ENCODE measurements at regions not wholly inside any gene's neighbourhood (a gene's known extent, or its start where the extent isn't known, plus 50 kb on each side); places are given as distances from the start of the nearest gene placed in this dataset.

- ChIA-PET POLR2A (no interaction called here), CTCF (ENCODE audit: low intra/inter-chr PET ratio) (no interaction called here)
- H3K4me2 ChIP-seq (ENCODE audit: insufficient read depth, low read length), result no peak overlapping the region
- ATAC-seq (no peak), FAIRE-seq (no peak), DNase-seq (ENCODE audit: extremely low read depth in 1 of 4, low spot score in 3 of 4) (no peak)
- no peak overlapping the region for H3K9ac ChIP-seq (ENCODE audit: insufficient read depth in 1 of 2, low read depth in 2 of 2, low read length in 2 of 2)
- no peaks in the 10 kb centered on the region for H3K9me3 ChIP-seq (replicated peaks; ENCODE audit: control insufficient read depth, insufficient read depth, low read depth, low read length)
- no peaks in the 10 kb centered on the region for H3K79me2 ChIP-seq (ENCODE audit: control insufficient read depth, insufficient read depth, low read length)
- no peak overlapping the region for H3K4me3 ChIP-seq
- TF ChIP-seq, protein P1, sequence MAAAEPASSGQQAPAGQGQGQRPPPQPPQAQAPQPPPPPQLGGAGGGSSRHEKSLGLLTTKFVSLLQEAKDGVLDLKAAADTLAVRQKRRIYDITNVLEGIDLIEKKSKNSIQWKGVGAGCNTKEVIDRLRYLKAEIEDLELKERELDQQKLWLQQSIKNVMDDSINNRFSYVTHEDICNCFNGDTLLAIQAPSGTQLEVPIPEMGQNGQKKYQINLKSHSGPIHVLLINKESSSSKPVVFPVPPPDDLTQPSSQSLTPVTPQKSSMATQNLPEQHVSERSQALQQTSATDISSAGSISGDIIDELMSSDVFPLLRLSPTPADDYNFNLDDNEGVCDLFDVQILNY (CRISPR knock-in tag; IDR thresholded peaks at IDR 0.05), result no peak
- TF ChIP-seq CBX8 (IDR thresholded peaks at IDR 0.05; ENCODE audit: borderline replicate concordance, extremely low read depth, low read depth, low read length, poor library complexity, severe bottlenecking) (peak; percentile 66), RBM39 (optimal IDR thresholded peaks at IDR 0.05; ENCODE audit: low read depth, low read length) (no peak)
- H3K36me3 ChIP-seq (ENCODE audit: control insufficient read depth, insufficient read depth, low read length), result no peaks in the 10 kb centered on the region
- in situ Hi-C loops (cut with MboI), result no loop called here
- intact Hi-C loops (cut with micrococcal nuclease), result no loop called here
- H2AFZ ChIP-seq (ENCODE audit: low read depth, low read length), result no peak overlapping the region
- BruUV-seq (replicated peaks), result no TSS peak
- 0% methylated on average over 4 of the region's 4 CpGs for WGBS (ENCODE audit: insufficient coverage, low coverage, missing lambda C conversion rate)
- no peaks in the 10 kb centered on the region for H3K9me1 ChIP-seq (ENCODE audit: control insufficient read depth, insufficient read depth, low read length)
- no peak overlapping the region for H3K27ac ChIP-seq (ENCODE audit: extremely low read depth, low read depth, low read length)
- no peaks in the 10 kb centered on the region for H4K20me1 ChIP-seq (replicated peaks; ENCODE audit: control insufficient read depth, insufficient read depth, low read length)
- H3K4me1 ChIP-seq (replicated peaks in 1 of 2; ENCODE audit: control insufficient read depth in 2 of 2, insufficient read depth in 2 of 2, low read length in 2 of 2), result peaks cover 0 to 4% of the 10 kb centered on the region in 2 experiments; a peak in 1 of 5 replicates
- H3K27me3 ChIP-seq (ENCODE audit: control insufficient read depth in 2 of 2, insufficient read depth in 2 of 2, low read length in 2 of 2), result no peaks in the 10 kb centered on the region
Observed at GRCh38 chr15:36062357-36062756, 516.4 kb upstream of the DPH6 start.

GRCh38 chr15:36066757-36067156 is 512.7 kb upstream of the CDIN1 start:
- H3K36me3 ChIP-seq (ENCODE audit: control insufficient read depth, insufficient read depth, low read length), result no peaks in the 10 kb centered on the region
- H4K20me1 ChIP-seq (replicated peaks; ENCODE audit: control insufficient read depth, insufficient read depth, low read length), result no peaks in the 10 kb centered on the region
- no peak overlapping the region for H3K4me2 ChIP-seq (ENCODE audit: insufficient read depth, low read length)
- H3K9me1 ChIP-seq (ENCODE audit: control insufficient read depth, insufficient read depth, low read length), result no peaks in the 10 kb centered on the region
- FAIRE-seq (no peak), ATAC-seq (peak; percentile 23; the same call in 2 of the 3 replicates), DNase-seq (ENCODE audit: extremely low read depth in 1 of 4, low spot score in 3 of 4) (no peak)
- POLR2A ChIA-PET, result interaction anchor here (0.9 kb wide), 1 partner anchor 21 kb away, joined by 3 read pairs; no protein-coding TSS in a partner anchor
- peaks cover 0 to 9% of the 10 kb centered on the region in 2 experiments; a peak in 2 of 5 replicates for H3K4me1 ChIP-seq (replicated peaks in 1 of 2; ENCODE audit: control insufficient read depth in 2 of 2, insufficient read depth in 2 of 2, low read length in 2 of 2)
- H3K79me2 ChIP-seq (ENCODE audit: control insufficient read depth, insufficient read depth, low read length), result no peaks in the 10 kb centered on the region
- intact Hi-C loops (cut with micrococcal nuclease) (no loop called here), in situ Hi-C loops (cut with MboI) (no loop called here)
- no peak overlapping the region for H3K27ac ChIP-seq (ENCODE audit: extremely low read depth, low read depth, low read length)
- 18% methylated on average over 2 of the region's 3 CpGs for WGBS (ENCODE audit: insufficient coverage, low coverage, missing lambda C conversion rate)
- no peak overlapping the region for H3K4me3 ChIP-seq
- no peak overlapping the region for H3K9ac ChIP-seq (ENCODE audit: insufficient read depth in 1 of 2, low read depth in 2 of 2, low read length in 2 of 2)
- H3K9me3 ChIP-seq (replicated peaks; ENCODE audit: control insufficient read depth, insufficient read depth, low read depth, low read length), result no peaks in the 10 kb centered on the region
- CTCF ChIA-PET (ENCODE audit: low intra/inter-chr PET ratio), result no interaction called here
- no peak overlapping the region for H2AFZ ChIP-seq (ENCODE audit: low read depth, low read length)
- no TSS peak for BruUV-seq (replicated peaks)
- H3K27me3 ChIP-seq (ENCODE audit: control insufficient read depth in 2 of 2, insufficient read depth in 2 of 2, low read length in 2 of 2), result no peaks in the 10 kb centered on the region
- TF ChIP-seq, protein P2, sequence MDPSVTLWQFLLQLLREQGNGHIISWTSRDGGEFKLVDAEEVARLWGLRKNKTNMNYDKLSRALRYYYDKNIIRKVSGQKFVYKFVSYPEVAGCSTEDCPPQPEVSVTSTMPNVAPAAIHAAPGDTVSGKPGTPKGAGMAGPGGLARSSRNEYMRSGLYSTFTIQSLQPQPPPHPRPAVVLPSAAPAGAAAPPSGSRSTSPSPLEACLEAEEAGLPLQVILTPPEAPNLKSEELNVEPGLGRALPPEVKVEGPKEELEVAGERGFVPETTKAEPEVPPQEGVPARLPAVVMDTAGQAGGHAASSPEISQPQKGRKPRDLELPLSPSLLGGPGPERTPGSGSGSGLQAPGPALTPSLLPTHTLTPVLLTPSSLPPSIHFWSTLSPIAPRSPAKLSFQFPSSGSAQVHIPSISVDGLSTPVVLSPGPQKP (CRISPR knock-in tag; IDR thresholded peaks at IDR 0.05), result no peak
- TF ChIP-seq FOXA3 (CRISPR knock-in tag; conservative IDR thresholded peaks at IDR 0.05 in 1 of 2, IDR thresholded peaks at IDR 0.05 in 1 of 2) (no peak), ZNF143 (CRISPR knock-in tag; IDR thresholded peaks at IDR 0.05) (no peak), NCOA2 (IDR thresholded peaks at IDR 0.05; ENCODE audit: partially characterized antibody in 2 of 2) (no peak), CHD4 (IDR thresholded peaks at IDR 0.05; ENCODE audit: insufficient read depth, insufficient replicate concordance, low read depth, low read length, poor library complexity, severe bottlenecking) (no peak), CBX2 (IDR thresholded peaks at IDR 0.05; ENCODE audit: insufficient read depth, low read length, poor library complexity, severe bottlenecking) (no peak), SAFB (IDR thresholded peaks at IDR 0.05; ENCODE audit: borderline replicate concordance, low read depth, low read length) (no peak)
- TF ChIP-seq, protein P3, sequence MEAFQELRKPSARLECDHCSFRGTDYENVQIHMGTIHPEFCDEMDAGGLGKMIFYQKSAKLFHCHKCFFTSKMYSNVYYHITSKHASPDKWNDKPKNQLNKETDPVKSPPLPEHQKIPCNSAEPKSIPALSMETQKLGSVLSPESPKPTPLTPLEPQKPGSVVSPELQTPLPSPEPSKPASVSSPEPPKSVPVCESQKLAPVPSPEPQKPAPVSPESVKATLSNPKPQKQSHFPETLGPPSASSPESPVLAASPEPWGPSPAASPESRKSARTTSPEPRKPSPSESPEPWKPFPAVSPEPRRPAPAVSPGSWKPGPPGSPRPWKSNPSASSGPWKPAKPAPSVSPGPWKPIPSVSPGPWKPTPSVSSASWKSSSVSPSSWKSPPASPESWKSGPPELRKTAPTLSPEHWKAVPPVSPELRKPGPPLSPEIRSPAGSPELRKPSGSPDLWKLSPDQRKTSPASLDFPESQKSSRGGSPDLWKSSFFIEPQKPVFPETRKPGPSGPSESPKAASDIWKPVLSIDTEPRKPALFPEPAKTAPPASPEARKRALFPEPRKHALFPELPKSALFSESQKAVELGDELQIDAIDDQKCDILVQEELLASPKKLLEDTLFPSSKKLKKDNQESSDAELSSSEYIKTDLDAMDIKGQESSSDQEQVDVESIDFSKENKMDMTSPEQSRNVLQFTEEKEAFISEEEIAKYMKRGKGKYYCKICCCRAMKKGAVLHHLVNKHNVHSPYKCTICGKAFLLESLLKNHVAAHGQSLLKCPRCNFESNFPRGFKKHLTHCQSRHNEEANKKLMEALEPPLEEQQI (IDR thresholded peaks at IDR 0.05), result no peak
